Endothelial cell of umbilical vein (primary cell): ENCODE measurements at regions not wholly inside any gene's neighbourhood (a gene's known extent, or its start where the extent isn't known, plus 50 kb on each side); places are given as distances from the start of the nearest gene placed in this dataset.

Source experiments
- CTCF ChIP-seq, 2 donors: IDR thresholded peaks; 1 replicate in 1 of 2; 2 replicates in 1 of 2; pipeline ENCODE4 v1.5.1; 2011; ENCODE audit warnings: low read length in 2 of 2, mild to moderate bottlenecking in 2 of 2, moderate library complexity in 2 of 2, control low read depth in 1 of 2, inconsistent platforms in 1 of 2, low read depth in 1 of 2; ENCODE audit not compliant: insufficient read depth in 1 of 2; ENCODE audit errors: extremely low read depth in 1 of 2
- EZH2 ChIP-seq: IDR thresholded peaks from 2 replicates; pipeline ENCODE4 v1.6.1; 2012; ENCODE audit warnings: borderline replicate concordance, low read depth, mild to moderate bottlenecking, moderate library complexity, low read length, inconsistent platforms; ENCODE audit not compliant: severe bottlenecking
- GATA2 ChIP-seq: IDR thresholded peaks from 2 replicates; pipeline ENCODE4 v1.7.0; 2011; ENCODE audit warnings: low read depth, mild to moderate bottlenecking, moderate library complexity, mixed read lengths, low read length; ENCODE audit not compliant: insufficient read length, insufficient read depth
- JUN ChIP-seq: IDR thresholded peaks from 2 replicates; pipeline ENCODE4 v1.6.1; 2011; ENCODE audit warnings: borderline replicate concordance, low read depth; ENCODE audit not compliant: insufficient read length, insufficient read depth
- MYC ChIP-seq: IDR thresholded peaks from one replicate; pipeline ENCODE4 v1.6.1; 2011; ENCODE audit warnings: mild to moderate bottlenecking, low read depth, low read length
- POLR2A ChIP-seq: IDR thresholded peaks from 2 replicates; pipeline ENCODE4 v1.6.1; 2012; ENCODE audit warnings: low read depth, mild to moderate bottlenecking, control low read depth, low read length
- POLR2AphosphoS5 ChIP-seq: IDR thresholded peaks from 2 replicates; pipeline ENCODE4 v1.6.1; 2012; ENCODE audit warnings: low read depth, mild to moderate bottlenecking, control low read depth, low read length, moderate library complexity; ENCODE audit not compliant: insufficient read depth
- TF ChIP-seq, protein P1 (sequence below): IDR thresholded peaks from 2 replicates; pipeline ENCODE4 v1.6.1; 2011; ENCODE audit not compliant: insufficient read depth, insufficient read length

DNA sequence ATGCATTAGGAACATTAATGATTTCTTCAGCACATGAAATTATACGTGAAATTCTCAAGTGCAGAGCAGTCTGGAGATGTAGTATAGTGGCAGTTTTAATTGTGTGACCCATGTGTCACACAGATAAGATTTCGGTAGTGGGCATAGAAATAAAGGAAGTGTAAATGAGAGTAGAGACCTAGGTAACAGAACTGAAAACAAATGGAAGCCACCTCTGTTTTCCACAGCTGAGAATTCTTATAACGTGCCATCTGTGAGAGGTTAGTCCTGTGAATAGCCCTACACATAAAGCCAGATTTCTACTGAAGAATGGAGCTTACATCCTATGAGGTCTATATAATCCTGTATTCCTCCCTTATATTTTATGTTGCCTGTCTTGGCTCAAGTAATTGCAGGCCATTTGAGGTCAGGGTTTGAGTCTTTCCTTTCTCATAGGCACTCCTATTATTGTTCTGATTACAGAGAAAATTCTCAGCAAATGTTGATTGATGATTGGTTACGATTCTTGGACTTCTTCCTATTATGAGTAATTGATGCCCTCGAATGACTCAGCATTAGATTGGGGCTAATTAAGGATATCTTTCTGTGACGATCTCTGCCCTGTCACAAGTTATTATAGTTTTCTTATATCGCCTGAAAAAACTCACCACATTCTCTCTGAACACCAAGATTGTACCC lies 258.2 kb downstream of the KIF20B start:
- TF ChIP-seq CTCF (IDR thresholded peaks at IDR 0.05; ENCODE audit: extremely low read depth in 1 of 2, insufficient read depth in 1 of 2, low read depth in 1 of 2, low read length in 2 of 2) (no peak), MYC (no peak), POLR2A (no peak), POLR2AphosphoS5 (no peak), JUN (no peak), EZH2 (no peak), GATA2 (no peak)
- TF ChIP-seq, protein P1, sequence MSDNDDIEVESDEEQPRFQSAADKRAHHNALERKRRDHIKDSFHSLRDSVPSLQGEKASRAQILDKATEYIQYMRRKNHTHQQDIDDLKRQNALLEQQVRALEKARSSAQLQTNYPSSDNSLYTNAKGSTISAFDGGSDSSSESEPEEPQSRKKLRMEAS = no peak
